Left kidney (tissue), 1 donor: ENCODE measurements at regions not wholly inside any gene's neighbourhood (a gene's known extent, or its start where the extent isn't known, plus 50 kb on each side); places are given as distances from the start of the nearest gene placed in this dataset.

Experiments used
- DNase-seq: peaks from one replicate; pipeline ENCODE4 v3.0.0-alpha.2; 2013

DNA sequence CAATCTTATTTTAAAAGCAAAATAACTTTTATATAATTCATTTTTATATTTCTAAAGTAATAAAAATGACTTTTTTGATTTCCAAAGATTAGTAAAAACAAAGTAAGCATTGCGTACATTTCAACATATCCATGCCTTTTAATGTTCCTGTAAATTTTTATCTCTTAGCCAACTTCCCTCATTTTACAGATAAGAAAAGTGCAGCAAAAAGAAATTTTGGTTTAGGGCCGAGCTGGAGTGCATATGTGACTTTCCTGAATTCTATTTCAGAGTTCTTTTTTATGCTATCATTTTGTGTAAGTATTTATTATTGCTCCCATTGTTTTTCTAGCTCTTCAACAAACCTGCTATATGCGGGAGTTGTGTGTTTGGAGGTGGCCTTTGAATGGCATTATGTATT lies 195.3 kb downstream of the NHLRC3 start:
- no peak for DNase-seq

DNA sequence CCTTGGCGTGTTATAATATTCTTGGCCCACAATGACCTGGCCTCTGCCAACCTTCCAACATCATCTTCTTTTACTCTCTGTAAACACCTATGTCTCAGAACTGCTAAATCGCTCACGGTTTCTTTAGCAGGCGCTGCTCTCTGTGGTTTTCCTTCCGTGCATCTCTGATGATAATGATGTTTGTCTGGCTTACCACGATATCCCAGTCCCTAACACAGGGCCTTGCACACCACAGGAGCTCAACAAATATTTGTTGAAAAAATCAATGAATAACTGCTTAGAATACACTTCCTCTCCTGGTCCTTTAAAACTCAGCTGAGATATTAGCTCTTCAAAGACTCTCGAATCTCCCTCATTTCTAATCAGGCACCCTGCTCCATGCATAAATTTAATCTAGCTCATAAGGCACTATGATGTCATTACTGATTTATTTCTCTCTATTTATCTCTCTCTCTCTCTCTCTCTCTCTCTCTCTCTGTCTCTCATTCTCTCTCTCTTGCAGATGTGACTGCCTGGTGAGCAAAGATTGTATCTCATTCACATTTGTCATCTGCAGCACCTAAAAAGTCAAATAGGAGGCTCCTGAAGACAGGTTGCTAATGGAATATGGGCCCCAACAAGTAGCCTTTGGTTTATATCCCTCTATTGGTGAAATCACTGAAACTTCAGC lies 206.4 kb downstream of the NHLRC3 start:
- DNase-seq = no peak

DNA sequence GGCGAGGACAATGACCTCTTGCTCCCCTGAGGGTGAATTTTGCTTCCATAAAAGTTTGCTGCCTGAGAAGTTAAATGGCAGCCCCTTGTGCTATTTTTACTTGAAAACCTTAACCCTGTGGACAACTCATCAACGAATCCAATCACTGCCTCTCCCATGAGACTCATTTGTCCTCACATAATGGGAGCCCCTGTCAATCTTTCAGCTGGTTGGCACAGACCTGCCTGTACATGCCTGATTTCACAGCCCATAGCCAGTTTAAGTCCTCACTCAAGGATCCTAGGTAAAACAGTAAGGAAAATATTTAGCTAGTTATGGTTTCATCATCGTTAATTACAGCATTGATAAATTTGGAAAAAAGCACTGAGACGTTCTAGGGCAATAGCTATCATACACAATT lies 207.4 kb downstream of the NHLRC3 start:
- no peak for DNase-seq

DNA sequence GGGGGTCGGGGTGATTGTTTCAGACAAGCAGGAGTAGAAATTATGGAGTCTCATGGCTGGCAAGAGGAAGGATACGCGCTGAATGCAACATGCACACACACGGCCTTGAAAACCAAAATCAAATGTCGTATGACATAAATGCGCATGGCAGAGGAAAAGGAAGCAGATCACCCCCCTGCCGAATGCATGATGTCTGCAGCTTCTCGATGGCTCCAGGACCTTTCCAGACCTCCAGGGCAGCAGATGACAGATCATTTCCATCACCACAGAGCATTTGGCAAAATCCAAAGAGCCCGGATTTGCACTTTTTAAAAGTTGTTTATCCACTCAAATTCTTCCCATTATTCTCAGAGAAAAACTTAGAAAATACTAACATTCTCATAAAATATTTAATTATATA lies 211.7 kb downstream of the NHLRC3 start:
- DNase-seq = no peak

DNA sequence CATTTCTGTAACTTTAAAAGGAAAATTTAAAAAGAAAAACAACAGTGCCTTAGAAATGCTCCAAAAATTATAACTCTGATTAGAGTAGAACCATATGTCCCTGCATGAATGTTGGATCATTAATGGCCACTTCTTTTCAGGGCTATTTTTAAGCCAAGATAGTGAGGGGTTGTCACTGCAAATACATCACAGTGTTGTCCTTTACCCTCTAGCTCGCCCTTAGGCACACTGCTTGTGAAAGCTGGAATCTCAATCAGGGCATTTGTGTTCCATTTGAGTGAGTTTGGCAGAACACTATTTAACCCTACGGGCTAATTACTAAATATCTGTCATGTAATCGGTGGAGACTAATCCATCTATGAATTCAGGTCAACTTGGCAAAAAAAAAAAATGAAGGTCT lies 212.2 kb downstream of the NHLRC3 start:
- DNase-seq = no peak

DNA sequence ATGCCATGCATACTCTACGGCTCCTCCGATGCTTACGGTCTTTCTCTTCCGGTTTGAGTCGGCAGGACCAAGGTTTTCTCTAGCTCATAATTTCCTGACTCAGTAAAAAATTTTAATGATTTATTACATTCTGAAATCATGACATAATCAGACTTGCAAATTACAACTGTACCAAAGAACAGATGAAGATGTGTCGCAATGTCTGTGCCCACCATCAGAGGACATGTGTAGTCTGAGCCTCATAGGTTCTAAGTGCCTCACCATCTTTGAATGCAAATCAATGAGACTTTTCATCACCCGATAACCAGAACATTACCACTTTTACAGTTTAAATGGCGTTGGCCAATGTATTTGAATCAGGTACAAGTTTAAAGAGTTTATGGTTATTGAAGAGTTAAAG lies 213.1 kb downstream of the NHLRC3 start:
- no peak for DNase-seq

DNA sequence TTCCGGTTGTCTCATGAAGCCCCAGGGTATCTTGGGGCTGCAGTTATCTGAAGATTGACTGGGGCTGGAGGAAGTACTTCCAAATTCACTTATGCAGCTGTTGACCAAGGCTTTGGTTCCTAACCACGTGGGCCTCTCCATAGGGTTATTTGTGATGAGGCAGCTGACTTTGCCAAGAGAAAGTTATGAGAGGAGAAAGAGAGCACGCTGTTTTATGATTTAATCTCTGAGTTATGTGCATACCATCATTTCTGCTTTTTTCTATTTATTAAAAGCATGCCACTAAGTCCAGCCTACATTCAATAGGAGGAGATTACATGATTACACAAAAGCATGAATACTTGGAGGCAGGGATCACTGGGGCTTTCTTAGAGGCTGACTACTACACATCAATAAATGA lies 215.5 kb downstream of the NHLRC3 start:
- DNase-seq = no peak

DNA sequence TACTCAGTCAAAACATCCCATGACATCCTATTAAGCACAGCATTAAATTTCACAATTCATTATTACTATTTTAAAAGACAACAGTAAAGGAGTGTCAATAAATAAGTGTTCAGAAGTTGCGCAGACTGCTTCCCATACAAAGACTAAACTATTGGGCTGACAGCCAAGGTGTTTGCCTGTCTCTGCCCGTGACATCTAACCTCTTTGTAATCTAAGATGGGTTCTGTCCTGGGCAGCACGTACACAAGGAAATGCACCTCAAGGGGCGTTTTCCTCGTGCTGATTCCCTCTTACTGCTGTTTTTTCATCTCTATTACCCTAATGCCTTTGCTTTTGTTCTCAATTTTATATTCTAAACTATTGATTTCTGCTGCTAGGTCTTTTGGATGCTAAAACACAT lies 216.3 kb downstream of the NHLRC3 start:
- DNase-seq = no peak

DNA sequence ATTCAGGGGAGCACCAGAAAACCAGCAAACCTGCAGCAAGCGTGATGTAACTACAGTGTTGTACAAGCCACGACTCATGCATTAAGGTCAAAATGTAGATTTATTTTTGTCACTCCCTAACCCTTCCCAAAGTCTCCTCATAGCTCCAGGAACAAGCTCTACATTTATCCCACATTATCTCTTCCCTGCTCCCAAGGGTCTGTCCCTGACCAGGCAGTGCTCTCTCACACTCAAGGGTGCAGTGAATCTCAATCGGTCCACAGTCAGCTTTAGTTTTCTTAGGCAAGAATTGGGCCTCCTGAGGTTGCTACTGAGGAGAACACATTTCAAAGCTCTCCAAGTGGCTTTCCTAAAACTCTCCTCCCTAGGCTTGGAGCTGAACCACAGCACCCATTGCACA lies 219.4 kb downstream of the NHLRC3 start:
- DNase-seq = no peak

DNA sequence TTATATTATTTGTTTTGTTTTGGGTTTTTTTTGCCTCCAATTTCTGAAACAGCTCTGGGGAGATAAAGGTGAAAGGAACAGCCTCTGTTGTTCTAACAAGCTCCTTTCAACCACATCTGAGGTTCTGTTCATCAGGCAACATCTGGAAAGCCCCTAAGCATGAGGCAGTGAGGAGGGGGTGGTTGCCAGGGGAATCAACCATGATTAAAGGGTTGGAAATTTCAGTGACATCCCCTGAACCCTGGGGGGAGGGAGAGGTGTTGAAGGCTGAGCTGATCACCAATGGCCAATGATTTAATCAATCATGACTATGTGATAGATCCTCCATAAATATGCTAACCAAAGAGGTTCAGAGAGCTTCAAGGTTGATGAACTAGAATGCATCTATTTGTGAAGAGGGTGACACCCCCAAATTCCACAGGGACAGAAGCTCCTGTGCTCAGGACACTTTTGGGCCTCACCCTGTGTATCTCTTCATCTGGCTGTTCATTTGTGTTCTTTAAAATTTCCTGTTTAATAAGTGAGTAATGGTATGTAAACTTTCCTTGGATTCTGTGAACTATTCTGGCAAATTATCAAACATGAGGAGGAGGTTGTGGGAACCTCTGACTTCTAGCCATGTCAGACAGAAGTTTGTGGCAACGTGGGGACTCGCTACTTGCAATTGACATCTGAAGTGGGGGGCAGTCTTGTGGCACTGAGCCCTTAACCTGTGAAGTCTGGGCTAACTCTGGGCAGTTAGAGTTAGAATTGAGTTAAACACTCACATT lies 221.3 kb downstream of the NHLRC3 start:
- no peak for DNase-seq

DNA sequence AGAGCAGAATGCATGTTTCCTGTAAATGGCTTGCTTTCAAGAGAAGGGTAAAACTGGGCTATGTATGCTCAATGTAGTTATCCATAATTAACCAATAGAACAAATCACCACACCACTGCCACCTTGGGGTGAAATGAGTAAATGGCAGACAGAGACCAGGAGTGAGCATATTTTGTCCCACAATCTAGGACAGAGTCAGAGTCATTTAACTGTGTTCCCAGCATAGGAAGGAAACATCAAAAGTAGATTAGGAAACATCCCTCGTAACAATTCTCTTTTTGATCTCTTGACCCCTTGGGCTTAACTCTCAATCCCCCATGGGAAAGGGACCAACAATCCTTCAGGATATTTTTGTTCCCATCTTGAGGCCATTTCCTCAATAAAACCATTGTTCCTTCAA lies 224.8 kb downstream of the NHLRC3 start:
- peak; percentile 46 for DNase-seq

DNA sequence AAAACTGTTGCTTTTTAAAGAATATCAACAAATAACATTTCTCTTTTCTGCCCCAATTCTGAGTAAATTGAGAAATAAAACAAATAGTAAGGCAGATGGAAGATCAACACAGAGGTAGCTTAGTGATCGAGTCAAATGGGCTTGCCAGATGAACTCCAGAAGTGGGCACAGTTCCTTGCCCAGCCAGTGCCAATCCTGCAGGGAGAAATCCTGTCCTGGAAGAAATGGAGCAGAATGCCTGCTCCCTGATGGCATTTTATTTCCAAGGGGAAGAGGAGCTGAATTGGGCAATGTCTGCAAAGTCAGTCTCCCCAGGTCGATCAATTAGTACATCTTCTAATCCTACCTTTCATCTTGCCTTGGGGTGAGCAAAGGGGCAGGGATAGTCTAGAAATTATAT lies 225.3 kb downstream of the NHLRC3 start:
- DNase-seq = no peak

DNA sequence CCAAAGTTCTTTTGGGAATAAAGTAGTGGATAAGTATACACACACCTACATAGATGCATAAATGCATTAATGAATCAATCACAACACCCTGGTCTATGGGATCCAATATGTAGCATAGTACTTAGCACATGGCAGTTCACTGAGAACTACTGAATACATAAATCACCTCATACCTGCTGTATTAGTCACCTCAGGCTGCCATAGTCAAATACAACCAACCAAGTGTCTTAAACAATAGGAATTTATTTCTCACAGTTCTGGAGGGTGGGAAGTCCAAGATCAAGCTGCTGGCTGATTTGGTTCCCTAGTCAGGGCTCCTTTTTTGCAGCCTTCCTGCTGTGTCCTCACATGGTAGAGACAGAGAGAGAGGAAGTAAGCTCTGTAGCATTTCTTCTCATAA lies 228.2 kb downstream of the NHLRC3 start:
- DNase-seq = no peak

DNA sequence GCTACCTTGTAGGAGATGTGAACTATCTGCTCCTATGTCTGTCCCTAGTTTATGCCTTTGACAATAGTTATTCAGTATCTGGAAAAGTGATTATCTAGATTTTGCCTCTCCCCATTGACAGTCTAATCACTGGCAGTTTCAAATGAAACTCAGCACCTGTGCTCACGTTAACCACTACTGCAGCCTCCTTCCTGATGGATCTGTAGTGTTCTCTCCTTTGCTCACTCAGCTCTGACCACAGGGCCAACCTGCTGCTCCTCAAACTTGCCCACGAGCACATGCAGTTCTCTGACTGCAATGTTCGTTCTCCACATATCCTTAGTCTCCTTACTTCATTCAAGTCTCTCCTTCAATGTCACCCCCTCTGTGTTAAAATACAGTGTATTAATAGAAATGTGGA lies 230.1 kb downstream of the NHLRC3 start:
- DNase-seq = no peak

DNA sequence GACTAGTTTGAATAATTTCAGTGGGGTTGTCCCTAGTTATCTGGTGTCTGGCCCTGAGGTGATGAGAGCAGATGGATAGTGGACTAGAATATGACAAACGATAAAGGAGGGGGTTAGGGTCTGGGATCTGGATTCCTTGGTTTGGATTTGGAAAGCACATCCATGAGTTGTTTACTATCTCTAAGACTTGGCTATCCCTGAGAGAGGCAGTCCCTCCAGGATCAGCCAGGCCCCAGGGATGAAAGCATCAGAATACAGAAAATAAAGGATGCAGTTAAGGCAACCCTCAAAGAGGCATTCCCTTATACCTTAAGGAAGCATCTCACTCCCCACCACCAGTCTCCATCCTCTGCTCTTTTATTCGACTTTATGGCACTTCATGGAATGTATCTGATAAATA lies 230.7 kb downstream of the NHLRC3 start:
- no peak for DNase-seq

DNA sequence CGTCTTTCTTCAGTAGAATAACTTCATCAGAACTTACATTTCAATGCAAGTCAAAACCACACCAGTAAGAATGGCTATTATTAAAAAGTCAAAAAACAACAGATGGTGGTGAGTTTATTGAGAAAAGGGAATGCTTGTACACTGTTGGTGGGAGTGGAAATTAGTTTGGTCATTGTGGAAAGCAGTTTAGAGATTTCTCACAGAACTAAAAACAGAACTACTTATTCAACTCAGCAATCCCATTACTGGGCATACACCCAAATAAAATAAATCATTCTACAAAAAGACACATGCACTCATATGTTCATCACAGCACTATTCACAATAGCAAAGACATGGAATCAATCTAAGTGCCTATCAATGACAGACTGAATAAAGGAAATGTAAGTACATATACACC lies 231.2 kb downstream of the NHLRC3 start:
- DNase-seq = no peak

DNA sequence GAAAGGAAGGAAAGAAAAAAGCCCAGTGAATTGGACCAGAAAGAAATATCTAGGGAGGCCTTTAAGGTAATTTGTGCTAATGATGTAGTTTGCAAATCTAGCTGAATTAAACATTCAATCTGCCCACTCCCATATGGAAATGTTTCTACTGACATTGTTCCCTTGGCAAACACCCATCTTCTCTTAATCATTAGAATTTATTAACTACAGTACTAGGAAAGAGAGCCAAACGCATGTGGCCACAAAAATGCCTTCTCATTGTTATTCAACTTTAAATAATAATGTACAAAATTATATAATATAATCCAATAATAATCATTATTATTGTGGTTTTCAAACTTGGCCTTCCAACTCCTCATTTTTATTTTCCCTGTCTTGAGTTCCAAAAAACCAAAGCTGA lies 234.7 kb downstream of the NHLRC3 start:
- DNase-seq = peak; percentile 31

DNA sequence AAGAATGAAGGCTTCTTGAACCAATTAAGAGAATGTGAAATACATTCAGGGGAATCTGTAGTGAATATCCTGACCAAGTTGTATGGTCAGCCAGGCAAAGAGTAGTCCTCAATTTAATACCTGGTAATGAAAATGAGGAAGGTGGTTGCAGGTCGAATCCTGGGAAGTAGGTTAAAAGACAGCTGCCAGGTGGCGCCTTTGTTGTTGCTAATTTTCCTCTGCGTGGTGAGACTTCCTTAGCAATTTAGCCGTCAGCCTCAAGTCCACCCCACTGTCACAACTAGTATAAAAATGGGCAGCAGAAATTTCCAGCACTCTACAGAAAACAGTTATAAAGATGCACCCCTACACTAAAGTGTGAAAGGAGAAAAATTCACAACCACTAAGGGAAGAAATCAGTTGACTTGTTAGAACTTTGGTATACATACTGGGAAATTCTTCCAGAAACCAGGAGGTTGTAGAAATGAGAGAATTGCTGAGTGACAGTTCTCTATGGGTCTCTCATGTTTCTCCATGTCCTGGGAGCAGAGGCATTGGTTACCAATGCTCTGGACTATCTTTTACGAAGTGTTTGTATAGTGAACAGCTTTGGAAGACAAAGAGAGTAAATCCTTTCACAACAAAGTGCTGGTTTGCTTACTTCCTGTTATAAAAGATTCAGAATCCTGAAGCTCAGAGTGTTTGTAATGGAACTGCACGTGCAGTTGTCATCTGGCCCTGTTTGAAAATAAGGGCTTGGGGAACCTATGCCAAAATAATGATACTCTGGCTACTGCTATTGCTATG lies 235.9 kb downstream of the NHLRC3 start:
- no peak for DNase-seq

DNA sequence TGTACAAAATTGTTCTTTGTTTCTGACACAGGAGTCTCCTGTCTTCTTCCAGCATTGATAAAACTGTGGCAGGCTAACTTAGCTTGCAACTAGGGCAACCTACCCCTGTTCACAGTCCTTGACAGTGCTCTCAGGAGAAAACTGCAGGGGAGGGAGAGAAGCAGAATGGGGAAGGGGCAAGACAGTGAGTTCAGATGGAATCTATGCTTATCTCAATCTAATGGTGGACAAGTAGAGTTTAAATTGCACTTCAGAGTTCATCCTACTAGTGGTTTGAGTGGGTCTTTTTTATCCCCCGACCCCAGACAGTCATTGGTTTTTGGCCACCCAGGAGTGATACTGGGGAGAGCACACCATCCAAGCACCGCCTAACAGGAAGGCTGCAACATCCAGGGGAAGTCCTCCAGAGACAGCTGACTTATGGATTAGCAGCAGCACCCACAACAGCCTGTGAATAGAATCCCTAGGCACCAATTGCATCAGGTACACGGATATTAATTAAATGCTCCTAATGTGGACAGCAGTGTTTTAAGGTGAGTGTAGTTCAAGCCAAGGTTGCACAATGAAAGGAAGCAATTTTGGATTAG lies 236.6 kb downstream of the NHLRC3 start:
- no peak for DNase-seq

DNA sequence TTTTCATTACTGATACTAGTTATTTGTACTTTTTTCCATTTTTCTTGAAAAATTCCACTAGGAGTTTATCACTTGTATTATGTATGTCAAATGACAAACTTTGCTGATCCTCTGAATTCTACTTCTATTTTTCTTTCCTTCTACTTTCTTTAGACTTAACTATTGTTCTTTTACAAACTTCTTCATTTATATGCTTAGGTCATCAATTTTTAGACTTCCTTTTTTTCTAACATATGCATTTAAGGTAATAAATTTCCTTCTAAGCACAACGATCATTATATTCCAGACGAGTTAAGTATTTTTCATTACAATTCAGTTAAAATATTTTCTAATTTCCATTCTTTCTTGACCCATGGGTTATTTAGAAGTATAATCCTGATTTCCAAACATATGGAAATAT lies 240.8 kb downstream of the NHLRC3 start:
- DNase-seq = no peak

DNA sequence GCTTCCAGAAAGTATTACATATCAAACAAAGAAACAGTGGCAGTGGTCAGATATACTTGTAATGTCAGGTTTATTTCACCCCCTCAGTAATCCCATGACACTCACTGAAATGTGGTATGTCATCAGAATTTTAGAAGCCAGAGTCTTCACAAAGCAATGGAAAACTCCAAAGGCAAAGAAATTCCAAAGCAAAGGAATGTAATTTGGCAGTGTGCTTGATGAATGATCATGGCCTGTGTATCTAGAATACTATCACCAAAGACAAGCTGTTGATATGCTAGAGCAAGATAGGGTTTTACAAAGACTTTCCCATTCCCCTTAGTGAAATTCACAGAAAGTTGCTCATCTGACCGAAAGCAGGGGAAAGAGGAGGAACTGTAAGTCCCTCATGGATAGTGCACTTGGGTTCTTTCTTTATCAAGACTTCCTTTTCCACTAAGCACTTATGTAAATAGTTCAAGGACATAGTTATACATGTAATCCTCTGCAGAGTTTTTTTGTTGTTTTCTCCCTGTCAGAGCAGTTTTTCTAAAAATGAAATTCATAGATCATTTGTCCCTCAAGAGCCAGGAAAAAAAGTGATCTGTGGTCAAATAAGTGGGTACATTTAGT lies 243.4 kb downstream of the NHLRC3 start:
- no peak for DNase-seq

DNA sequence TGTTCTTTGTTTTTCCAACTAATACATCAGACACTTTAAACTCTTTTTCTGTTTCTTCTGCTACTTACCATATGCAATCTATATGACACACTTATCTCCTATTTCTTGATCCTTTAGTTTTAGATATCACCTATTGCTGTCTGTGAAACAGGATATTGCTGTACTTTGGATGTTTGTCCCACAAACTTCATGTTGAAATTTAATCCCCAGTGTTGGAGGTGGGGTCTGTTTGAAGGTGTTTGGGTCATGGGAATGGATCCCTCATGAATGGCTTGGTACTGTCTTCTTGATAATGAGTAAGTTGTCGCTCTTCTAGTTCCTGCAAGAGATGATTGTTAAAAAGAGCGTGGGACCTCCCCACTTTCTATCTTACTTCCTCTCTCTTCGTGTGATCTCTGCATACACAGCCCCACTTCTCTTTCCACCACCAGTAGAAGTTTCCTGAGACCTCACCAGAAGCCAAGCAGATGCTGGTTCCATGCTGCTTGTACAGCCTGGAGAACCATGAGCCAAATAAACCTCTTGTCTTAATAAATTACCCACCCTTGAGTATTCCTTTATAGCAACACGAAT lies 244.2 kb downstream of the NHLRC3 start:
- no peak for DNase-seq
